B cell (primary cell): ENCODE measurements at regions not wholly inside any gene's neighbourhood (a gene's known extent, or its start where the extent isn't known, plus 50 kb on each side); places are given as distances from the start of the nearest gene placed in this dataset.
"Not testable (repeated sequence)": the region's sequence is repeated elsewhere in the genome, so short reads cannot be mapped to it uniquely, and the experiment has no call there.

Source experiments
- ATAC-seq: fragments of 200-7000 bp; cut with Tn5 transposase; one replicate; pipeline ENCODE4 v1.10.0; 2021; ENCODE audit warnings: low read depth, mild to moderate bottlenecking, moderate number of reproducible peaks, moderate library complexity
- CTCF ChIA-PET: fragments of 350-600 bp; sonication (Branson Sonifier 250); formaldehyde crosslinking; loops from one replicate; lab custom pipeline; 2021; ENCODE audit warnings: antibody characterized with exemption, inconsistent platforms; lab: Charles Lee
- POLR2A ChIA-PET: fragments of 350-600 bp; sonication (Branson Sonifier 250); formaldehyde crosslinking; loops from one replicate; lab custom pipeline; 2021; ENCODE audit warnings: antibody characterized with exemption; lab: Charles Lee
- DNase-seq: peaks from one replicate; pipeline ENCODE4 v3.0.0; 2013
- H2AFZ ChIP-seq: 2 replicates; pipeline ENCODE4 v1.6.1; 2012; ENCODE audit warnings: mild to moderate bottlenecking, low read depth, low read length; ENCODE audit not compliant: insufficient read depth, poor library complexity, severe bottlenecking
- H3K27ac ChIP-seq, 2 donors: 1 replicate in 1 of 2; 2 replicates in 1 of 2; pipeline ENCODE4 v1.5.1; 2012 to 2013; ENCODE audit warnings: low read length in 2 of 2, mild to moderate bottlenecking in 2 of 2, moderate library complexity in 1 of 2
- H3K27me3 ChIP-seq, 4 experiments: fragments of 200-600 bp in 1 of 4; sonication (generic) in 1 of 4; replicated peaks in 1 of 4; 1 replicate in 2 of 4; 2 replicates in 2 of 4; pipeline versions ENCODE4 v1.6.1 to v1.7.0; 2013 to 2016; ENCODE audit warnings: low read length in 3 of 4, mild to moderate bottlenecking in 2 of 4, mixed read lengths in 1 of 4, moderate library complexity in 1 of 4; ENCODE audit not compliant: insufficient read depth in 4 of 4, control insufficient read depth in 3 of 4; ENCODE audit errors: control extremely low read depth in 1 of 4
- H3K36me3 ChIP-seq, 2 experiments: replicated peaks in 1 of 2; 1 replicate in 1 of 2; 2 replicates in 1 of 2; pipeline versions ENCODE4 v1.6.1 to v1.7.1; 2013; ENCODE audit warnings: low read length in 1 of 2; ENCODE audit not compliant: insufficient read depth in 2 of 2, control insufficient read depth in 1 of 2; ENCODE audit errors: control extremely low read depth in 1 of 2, extremely low read depth in 1 of 2
- H3K4me1 ChIP-seq, 2 donors: fragments of 200-600 bp in 1 of 2; sonication (generic) in 1 of 2; 1 replicate in 1 of 2; 2 replicates in 1 of 2; pipeline versions ENCODE4 v1.5.1 to v1.6.1; 2013 to 2017; ENCODE audit warnings: low read length in 2 of 2; ENCODE audit not compliant: control insufficient read depth in 2 of 2, insufficient read depth in 2 of 2
- H3K4me2 ChIP-seq: replicated peaks from 2 replicates; pipeline ENCODE3; 2012; ENCODE audit warnings: mild to moderate bottlenecking, low read depth, low read length; ENCODE audit not compliant: poor library complexity, severe bottlenecking
- H3K4me3 ChIP-seq, 5 experiments: fragments of 200-600 bp in 1 of 5; sonication (generic) in 1 of 5; 1 replicate in 3 of 5; 2 replicates in 2 of 5; pipeline versions ENCODE4 v1.5.1 to v1.7.0; 2011 to 2016; ENCODE audit warnings: low read length in 4 of 5, mild to moderate bottlenecking in 4 of 5, low read depth in 2 of 5, control low read depth in 1 of 5, moderate library complexity in 1 of 5; ENCODE audit not compliant: insufficient read depth in 1 of 5; ENCODE audit errors: control extremely low read depth in 1 of 5, extremely low read depth in 1 of 5
- H3K79me2 ChIP-seq: fragments of 200-600 bp; sonication (generic); one replicate; pipeline ENCODE4 v1.6.0; 2016; ENCODE audit warnings: low read length; ENCODE audit not compliant: control insufficient read depth, insufficient read depth
- H3K9ac ChIP-seq: fragments of 200-600 bp; sonication (generic); 2 replicates; pipeline ENCODE4 v1.6.1; 2017; ENCODE audit warnings: mild to moderate bottlenecking, low read length, moderate library complexity
- H3K9me3 ChIP-seq, 3 donors: one replicate each; pipeline versions ENCODE4 v1.6.1 to v1.7.1; 2013; ENCODE audit warnings: low read length in 2 of 3; ENCODE audit not compliant: control insufficient read depth in 2 of 3, insufficient read depth in 1 of 3; ENCODE audit errors: control extremely low read depth in 1 of 3
- H4K20me1 ChIP-seq: 2 replicates; pipeline ENCODE4 v1.6.0; 2012; ENCODE audit warnings: mild to moderate bottlenecking, low read length; ENCODE audit not compliant: insufficient read depth, control insufficient read depth, poor library complexity, severe bottlenecking
- H3K27ac Mint-ChIP-seq: one replicate; pipeline ENCODE4 v1.8.0; 2021; ENCODE audit warnings: mixed read lengths
- H3K27me3 Mint-ChIP-seq: one replicate; pipeline ENCODE4 v1.8.0; 2021; ENCODE audit warnings: mixed read lengths
- H3K4me1 Mint-ChIP-seq: one replicate; pipeline ENCODE4 v1.8.0; 2021; ENCODE audit warnings: mixed read lengths
- H3K4me3 Mint-ChIP-seq: one replicate; pipeline ENCODE4 v1.8.0; 2021; ENCODE audit warnings: mixed read lengths
- H3K9me3 Mint-ChIP-seq: one replicate; pipeline ENCODE4 v1.8.0; 2022; ENCODE audit warnings: mixed read lengths; ENCODE audit not compliant: insufficient read depth
- WGBS: methylation state at CpG from one replicate; pipeline ENCODE4 v1.1.5; 2013; ENCODE audit warnings: missing lambda C conversion rate; ENCODE audit not compliant: insufficient coverage; 5-methylcytosine and 5-hydroxymethylcytosine counted together
- intact Hi-C: fragments of 100-400 bp; cut with micrococcal nuclease; formaldehyde crosslinking; loops from one replicate; pipeline ENCODE4 v1.10.0; 2022

- H3K27ac Mint-ChIP-seq, H3K27ac ChIP-seq, H3K4me2 ChIP-seq, H3K4me1 ChIP-seq, DNase-seq, CTCF ChIA-PET, H3K9me3 Mint-ChIP-seq, H3K4me3 ChIP-seq, H3K36me3 ChIP-seq, H3K9ac ChIP-seq, H2AFZ ChIP-seq, POLR2A ChIA-PET, H3K9me3 ChIP-seq, H3K4me1 Mint-ChIP-seq, ATAC-seq, H3K4me3 Mint-ChIP-seq, intact Hi-C loops, H3K79me2 ChIP-seq, H4K20me1 ChIP-seq, H3K27me3 ChIP-seq, H3K27me3 Mint-ChIP-seq: not testable (repeated sequence)
- WGBS = 93% methylated on average over 3 of the region's 8 CpGs
These were observed 380.1 kb upstream of the FRG1 start for GRCh38 chr4:189560605-189561004.

- H3K9me3 Mint-ChIP-seq, H3K4me2 ChIP-seq, CTCF ChIA-PET: not testable (repeated sequence)
These were observed 376.9 kb upstream of the FRG1 start for GRCh38 chr4:189563751-189564150.

GRCh38 chr4:189566271-189566670, 374.4 kb upstream of the FRG1 start:
- H3K27me3 ChIP-seq, H4K20me1 ChIP-seq, POLR2A ChIA-PET, DNase-seq, H3K4me3 Mint-ChIP-seq, intact Hi-C loops, CTCF ChIA-PET, H3K27ac Mint-ChIP-seq, H3K4me1 ChIP-seq, H3K4me2 ChIP-seq, H3K4me1 Mint-ChIP-seq, H3K4me3 ChIP-seq, H2AFZ ChIP-seq, H3K9ac ChIP-seq, H3K27me3 Mint-ChIP-seq, H3K27ac ChIP-seq, H3K9me3 Mint-ChIP-seq, H3K79me2 ChIP-seq, ATAC-seq, H3K36me3 ChIP-seq, H3K9me3 ChIP-seq: not testable (repeated sequence)
- WGBS = no CpG with 5 or more reads among the region's 2 CpGs

More at GRCh38 chr4:189563751-189564150, 376.9 kb upstream of the FRG1 start:
- H3K9me3 ChIP-seq, H3K4me3 ChIP-seq, H3K27ac Mint-ChIP-seq, H3K27me3 Mint-ChIP-seq, H3K4me1 Mint-ChIP-seq, H3K4me1 ChIP-seq, H3K79me2 ChIP-seq, H3K27me3 ChIP-seq, DNase-seq, H4K20me1 ChIP-seq, H3K27ac ChIP-seq, intact Hi-C loops, ATAC-seq, H2AFZ ChIP-seq, H3K9ac ChIP-seq, POLR2A ChIA-PET, H3K4me3 Mint-ChIP-seq, H3K36me3 ChIP-seq: not testable (repeated sequence)
- no CpG with 5 or more reads among the region's 3 CpGs for WGBS

- H3K27me3 ChIP-seq, POLR2A ChIA-PET, H3K27me3 Mint-ChIP-seq, H3K4me3 Mint-ChIP-seq, H3K4me2 ChIP-seq, H3K9me3 ChIP-seq, H2AFZ ChIP-seq, intact Hi-C loops, H3K9me3 Mint-ChIP-seq, H3K4me1 ChIP-seq, ATAC-seq, H3K9ac ChIP-seq, CTCF ChIA-PET, H3K36me3 ChIP-seq, H4K20me1 ChIP-seq, H3K79me2 ChIP-seq, H3K4me1 Mint-ChIP-seq, H3K4me3 ChIP-seq, H3K27ac Mint-ChIP-seq, DNase-seq, H3K27ac ChIP-seq: not testable (repeated sequence)
- no CpG with 5 or more reads among the region's 3 CpGs for WGBS
These were observed 373.8 kb upstream of the FRG1 start for GRCh38 chr4:189566900-189567299.
